HL-60 (cell line): ENCODE measurements at regions not wholly inside any gene's neighbourhood (a gene's known extent, or its start where the extent isn't known, plus 50 kb on each side); places are given as distances from the start of the nearest gene placed in this dataset.

Experiments
- DNase-seq, 2 experiments: peaks; one replicate each; pipeline ENCODE4 v3.0.0-alpha.2; 2010 to 2020; ENCODE audit warnings: low read depth in 1 of 2, low spot score in 1 of 2
- H3K27ac ChIP-seq: fragments of 250-450 bp; sonication (Bioruptor Pico); replicated peaks from 2 replicates; pipeline ENCODE4 v1.5.1; 2020; ENCODE audit warnings: mild to moderate bottlenecking, moderate library complexity
- H3K27me3 ChIP-seq: fragments of 250-450 bp; sonication (Bioruptor Pico); 2 replicates; pipeline ENCODE4 v1.5.1; 2021; ENCODE audit warnings: mild to moderate bottlenecking, moderate library complexity; ENCODE audit not compliant: insufficient read depth, poor library complexity, severe bottlenecking
- H3K4me3 ChIP-seq: replicated peaks from 2 replicates; pipeline ENCODE4 v1.5.1; 2011; ENCODE audit warnings: mild to moderate bottlenecking, control low read depth, low read length; ENCODE audit not compliant: insufficient read depth
- CTCF ChIP-seq: IDR thresholded peaks from one replicate; pipeline ENCODE4 v1.5.1; 2011; ENCODE audit warnings: low read length, control low read depth, inconsistent platforms; ENCODE audit not compliant: insufficient read depth
- GABPA ChIP-seq: IDR thresholded peaks from 2 replicates; pipeline ENCODE4 v1.6.1; 2012; ENCODE audit warnings: low read depth
- POLR2AphosphoS5 ChIP-seq: IDR thresholded peaks from 2 replicates; pipeline ENCODE4 v1.6.1; 2012; ENCODE audit warnings: low read depth
- REST ChIP-seq: IDR thresholded peaks from 2 replicates; pipeline ENCODE4 v1.6.1; 2012; ENCODE audit warnings: low read depth; ENCODE audit not compliant: insufficient replicate concordance
- SPI1 ChIP-seq: IDR thresholded peaks from 2 replicates; pipeline ENCODE4 v1.6.1; 2012; ENCODE audit warnings: low read depth, mild to moderate bottlenecking, borderline replicate concordance

GRCh38 chr22:27617214-27617881 is 184.2 kb downstream of the MN1 start:
- TF ChIP-seq SPI1: no peak
- no peak for DNase-seq

DNA sequence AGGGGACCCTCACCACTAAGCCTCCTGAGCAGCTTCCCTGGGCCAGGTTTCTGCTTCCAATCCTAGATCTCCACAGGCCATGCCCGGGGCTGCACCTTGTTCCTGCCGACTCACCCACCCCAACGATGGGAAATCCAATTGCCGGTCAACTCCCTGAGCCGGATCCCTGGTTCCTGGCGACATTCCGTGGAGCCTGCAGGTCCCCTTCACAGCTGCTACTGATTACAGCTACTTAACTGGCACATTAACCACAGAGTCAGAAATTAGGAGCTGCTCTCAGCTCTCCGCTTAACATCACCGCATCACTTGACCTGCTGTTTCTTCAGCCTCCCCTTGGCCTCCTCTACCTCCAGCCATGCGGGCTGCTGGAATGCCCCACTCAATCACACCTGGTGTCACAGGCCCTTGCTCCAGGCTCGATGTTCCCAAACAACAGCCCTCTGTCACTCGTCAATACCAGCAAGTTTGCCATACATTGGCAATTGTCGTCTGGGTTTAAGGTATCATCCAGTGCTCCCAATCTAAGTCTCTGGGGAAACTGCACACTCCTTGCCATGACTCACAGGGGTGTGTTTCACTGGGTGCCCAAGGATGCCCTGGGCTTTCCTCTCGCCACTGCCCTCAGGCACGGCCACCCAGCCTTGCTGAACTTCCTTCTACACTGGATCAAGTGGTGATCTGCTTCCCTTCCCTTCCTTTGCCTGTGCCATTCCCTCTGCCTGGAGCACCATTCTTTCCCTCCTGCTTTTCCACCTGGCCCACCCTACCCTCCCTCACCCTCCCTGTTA is 181.0 kb downstream of the MN1 start:
- H3K27me3 ChIP-seq: peaks cover 3% of the 10 kb centered on the region
- TF ChIP-seq REST: no peak
- no peak for TF ChIP-seq CTCF
- H3K27ac ChIP-seq: no peak overlapping the region
- no peak for DNase-seq
- no peak overlapping the region for H3K4me3 ChIP-seq

More at GRCh38 chr22:27617214-27617881, 184.2 kb downstream of the MN1 start:
- Histone ChIP-seq H3K27ac (no peak overlapping the region), H3K4me3 (no peak overlapping the region), H3K27me3 (peaks cover 24% of the 10 kb centered on the region)

- Histone ChIP-seq H3K4me3 (no peak overlapping the region), H3K27ac (no peak overlapping the region), H3K27me3 (no peaks in the 10 kb centered on the region)
- no peak for DNase-seq
- TF ChIP-seq POLR2AphosphoS5: no peak
- TF ChIP-seq GABPA: no peak
- TF ChIP-seq SPI1: no peak
- TF ChIP-seq CTCF: no peak
- no peak for TF ChIP-seq REST
Measured at GRCh38 chr22:27621486-27622070, 180.0 kb downstream of the MN1 start.

- TF ChIP-seq REST (no peak), POLR2AphosphoS5 (no peak), SPI1 (no peak), GABPA (no peak), CTCF (no peak)
- H3K27ac ChIP-seq: no peak overlapping the region
- no peak for DNase-seq
- H3K4me3 ChIP-seq: no peak overlapping the region
- no peaks in the 10 kb centered on the region for H3K27me3 ChIP-seq
Measured at GRCh38 chr22:27624042-27624441, 177.5 kb downstream of the MN1 start.
